ENCODE measurements at regions not wholly inside any gene's neighbourhood (a gene's known extent, or its start where the extent isn't known, plus 50 kb on each side); places are given as distances from the start of the nearest gene placed in this dataset.

DNA sequence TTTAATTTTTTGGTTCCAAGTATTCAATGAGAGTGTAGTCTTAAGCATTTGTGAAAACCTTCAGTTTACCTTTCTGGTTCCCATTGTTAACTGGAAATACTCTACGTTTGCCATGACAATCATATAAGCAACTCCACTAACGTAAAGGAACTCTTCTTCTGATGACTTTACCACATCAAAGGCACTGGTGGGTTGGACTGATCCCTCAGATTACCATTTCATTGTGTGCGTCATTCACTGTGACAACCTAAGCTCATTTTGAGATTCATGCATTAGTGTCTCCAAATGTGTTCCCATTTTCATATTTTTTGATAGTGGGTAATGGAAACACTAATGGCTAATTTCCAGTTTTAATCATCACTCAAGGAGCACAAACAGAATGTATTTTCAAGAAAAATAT, 119.9 kb upstream of the COL1A2 start:
- DNase-seq (ENCODE audit: low read depth) = no peak

DNA sequence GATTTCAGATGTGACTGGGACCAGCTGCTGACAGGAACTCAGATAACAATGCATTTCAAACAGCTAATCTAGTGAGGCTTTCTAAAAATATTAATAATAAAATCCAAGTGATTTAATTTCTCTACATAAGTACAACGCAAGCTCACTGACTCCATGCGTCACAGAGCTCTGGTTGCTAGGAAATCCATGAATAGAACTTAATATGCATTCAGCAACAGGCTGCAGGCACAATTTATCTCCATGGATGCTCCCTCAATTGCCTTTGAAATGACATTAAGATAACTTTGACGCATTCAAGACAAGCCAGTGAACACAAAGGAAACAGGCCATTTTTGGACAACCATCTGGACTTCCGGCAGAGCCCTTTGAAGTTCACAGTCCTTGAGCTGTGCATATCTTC, 118.7 kb upstream of the COL1A2 start:
- DNase-seq (ENCODE audit: low read depth) = no peak

DNA sequence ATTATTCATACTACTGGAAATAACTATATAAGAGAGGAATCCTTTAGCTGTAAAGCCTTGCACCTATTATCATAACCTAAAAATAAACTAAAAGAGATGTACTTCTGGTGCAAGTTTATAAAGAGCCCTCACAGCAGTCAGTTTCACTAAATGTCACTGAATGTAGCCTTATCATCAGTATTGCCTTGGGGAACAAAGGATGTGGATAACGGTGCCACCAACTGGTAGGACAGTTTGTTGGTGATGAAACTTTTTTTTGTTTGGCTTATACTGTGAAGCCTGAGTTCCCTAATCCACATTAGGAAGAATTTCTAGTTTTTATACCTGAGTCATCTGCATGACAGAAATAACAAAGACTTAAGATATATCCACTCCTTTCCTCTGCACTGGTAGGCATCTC, 117.9 kb upstream of the COL1A2 start:
- DNase-seq (ENCODE audit: low read depth) = no peak

DNA sequence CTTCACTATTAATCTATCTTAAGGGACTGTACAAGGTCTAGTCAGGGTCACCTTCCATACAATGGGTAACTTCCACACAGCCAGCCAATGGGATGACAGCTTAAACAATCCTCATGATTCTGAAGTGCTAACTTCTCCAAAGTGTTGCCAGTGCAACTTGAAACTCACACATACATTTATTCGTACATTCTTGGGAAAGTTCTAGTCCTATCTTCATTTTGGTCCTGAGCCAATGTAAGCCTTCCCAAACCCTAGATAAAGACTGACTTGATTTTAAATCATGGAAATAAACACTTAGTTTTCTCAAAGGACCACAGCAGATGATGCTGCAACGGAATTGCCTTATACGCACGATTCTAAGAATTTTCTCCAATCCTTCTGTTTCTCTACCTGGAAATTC, 117.5 kb upstream of the COL1A2 start:
- no peak for DNase-seq (ENCODE audit: low read depth)

DNA sequence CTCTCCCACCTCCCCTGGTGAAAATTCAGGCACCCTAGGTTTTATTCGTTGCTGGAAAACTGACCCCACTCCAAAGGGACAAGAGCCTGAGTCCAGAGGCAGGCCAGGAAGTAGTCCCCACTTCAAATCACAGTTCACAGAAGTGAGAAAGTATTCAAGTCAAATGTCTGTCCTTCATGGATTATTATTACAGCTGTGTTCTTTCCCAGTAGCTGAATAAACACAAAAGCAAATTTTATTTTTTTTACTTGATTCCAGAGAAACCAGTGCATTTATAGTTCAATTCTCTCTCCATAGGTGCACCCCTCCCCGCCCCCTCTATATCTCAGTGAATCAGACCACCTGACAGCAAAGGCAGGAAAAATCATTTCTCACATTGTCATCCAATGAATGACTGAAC, 113.8 kb upstream of the COL1A2 start:
- no peak for DNase-seq (ENCODE audit: low read depth)

DNA sequence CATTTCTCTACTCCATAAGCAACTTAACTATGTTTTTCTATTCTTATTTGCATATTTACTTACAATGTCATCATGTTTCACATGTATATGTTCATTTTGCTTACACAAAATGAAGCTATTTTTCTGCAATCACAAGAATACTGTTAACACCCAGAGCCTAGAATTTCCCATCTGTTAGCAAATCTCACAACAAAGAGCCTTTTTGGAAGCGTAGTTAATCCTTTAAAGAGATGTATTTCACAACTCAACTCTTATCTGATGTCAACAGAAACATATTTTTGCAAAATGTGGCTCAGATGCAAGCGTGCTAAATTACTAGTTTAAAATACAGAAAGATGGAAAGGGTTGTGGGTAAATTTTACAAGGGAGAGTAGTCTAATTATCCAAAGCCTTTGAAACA, 110.6 kb upstream of the COL1A2 start:
- no peak for DNase-seq (ENCODE audit: low read depth)

DNA sequence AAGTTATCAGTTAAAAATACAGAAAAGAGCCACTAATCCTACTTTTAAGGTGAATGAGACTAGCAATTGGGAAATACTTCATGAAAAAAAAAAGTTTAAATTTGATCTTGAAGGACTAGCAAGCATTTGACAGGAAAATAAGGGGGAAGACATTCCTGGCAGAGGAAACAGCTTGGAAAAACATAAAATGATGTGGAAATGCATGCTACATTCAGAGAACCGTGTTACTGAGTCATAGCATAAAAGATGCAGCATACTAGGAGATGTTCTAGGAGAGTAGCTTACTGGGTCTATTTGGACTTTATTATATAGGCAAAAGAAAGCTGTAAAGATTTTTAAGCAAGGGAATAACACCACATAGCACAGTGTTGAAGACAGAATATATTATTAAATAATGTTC, 108.6 kb upstream of the COL1A2 start:
- DNase-seq (ENCODE audit: low read depth) = no peak

DNA sequence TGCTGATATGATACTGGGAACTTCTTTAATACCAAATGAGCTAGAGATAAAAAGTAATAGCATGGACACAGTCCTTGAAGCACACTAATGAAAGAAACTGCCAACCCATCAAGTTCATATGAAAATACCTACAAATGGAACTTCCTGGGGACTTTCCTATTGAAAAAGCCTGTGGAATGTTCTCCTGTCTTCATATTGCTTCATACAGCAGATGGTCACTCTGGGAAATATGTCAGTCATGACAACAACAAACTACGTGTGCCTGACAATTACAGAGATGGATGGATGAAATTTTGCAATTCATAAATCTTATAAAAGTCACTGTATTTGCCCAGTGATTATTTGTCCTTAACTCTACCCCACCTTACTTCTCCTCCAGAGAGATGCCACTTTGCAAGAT, 106.6 kb upstream of the COL1A2 start:
- no peak for DNase-seq (ENCODE audit: low read depth)

DNA sequence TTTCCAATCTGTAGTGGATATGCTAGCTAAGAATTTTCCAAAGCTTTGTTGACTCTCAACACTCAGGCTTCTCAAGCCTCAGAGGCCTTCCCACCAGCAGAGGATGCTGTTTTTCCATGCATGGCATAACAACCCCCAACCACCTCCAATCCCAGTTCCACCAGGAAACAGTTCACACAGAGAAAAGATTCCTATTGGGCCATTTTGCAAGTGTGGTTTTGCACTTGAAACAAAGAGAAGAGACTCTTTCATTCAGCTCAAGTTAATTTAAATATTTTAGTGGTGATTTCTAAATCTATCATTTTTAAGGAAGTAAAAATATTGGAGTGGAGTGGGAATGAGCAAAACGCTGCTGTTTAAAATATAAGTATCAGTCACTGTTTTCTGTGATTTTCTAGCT, 105.6 kb upstream of the COL1A2 start:
- DNase-seq (ENCODE audit: low read depth) = no peak

DNA sequence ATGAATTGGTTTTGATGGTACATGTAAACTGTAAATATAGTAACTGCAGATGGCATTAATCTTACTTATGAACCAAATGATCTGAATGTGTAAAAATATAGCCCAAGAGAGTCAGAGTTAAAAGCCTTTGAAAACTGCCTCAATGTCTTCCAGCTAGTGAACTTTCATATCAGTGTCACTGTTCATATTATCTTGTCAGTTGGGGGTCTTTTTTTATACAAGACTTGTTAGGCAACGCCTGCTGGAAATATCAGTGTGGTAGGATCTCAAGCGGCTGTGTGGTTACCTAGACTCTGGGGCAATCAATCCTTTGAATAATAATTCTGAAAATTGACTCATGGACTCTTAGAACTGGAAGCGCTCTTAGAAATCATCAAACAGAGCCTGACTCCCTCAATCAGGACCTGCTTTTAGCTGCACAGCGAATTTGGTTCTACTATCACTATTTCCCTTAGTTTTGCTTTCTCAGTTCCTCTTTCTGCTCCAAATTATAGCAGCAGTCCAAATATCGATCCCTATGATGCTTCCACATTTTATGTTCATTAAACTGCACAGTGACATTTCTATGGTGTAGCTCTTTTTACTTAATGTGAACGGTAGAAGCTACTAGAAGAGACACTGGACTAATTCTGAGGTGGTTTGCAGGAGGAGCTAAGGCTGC, 100.1 kb upstream of the COL1A2 start:
- DNase-seq (ENCODE audit: low read depth) = no peak

DNA sequence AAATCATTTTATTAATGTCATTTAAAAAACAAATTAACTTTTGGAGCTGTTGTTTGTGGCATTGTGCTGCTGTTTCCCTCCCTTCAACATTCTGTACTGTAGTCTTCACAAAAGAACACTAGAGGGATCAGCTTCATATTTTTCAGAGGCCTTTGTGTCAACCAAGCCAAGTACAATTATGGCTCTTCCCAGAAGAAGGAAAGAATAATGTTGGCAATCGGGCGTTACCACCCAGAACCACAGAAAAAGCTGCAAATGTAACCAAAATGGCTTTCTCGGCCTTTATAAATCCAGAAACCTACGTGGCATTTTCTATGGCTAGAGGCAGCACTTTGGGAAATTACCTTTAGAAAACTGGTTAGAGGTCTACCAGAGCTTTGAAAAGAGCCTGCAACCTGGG, 98.8 kb upstream of the COL1A2 start:
- DNase-seq (ENCODE audit: low read depth) = no peak

DNA sequence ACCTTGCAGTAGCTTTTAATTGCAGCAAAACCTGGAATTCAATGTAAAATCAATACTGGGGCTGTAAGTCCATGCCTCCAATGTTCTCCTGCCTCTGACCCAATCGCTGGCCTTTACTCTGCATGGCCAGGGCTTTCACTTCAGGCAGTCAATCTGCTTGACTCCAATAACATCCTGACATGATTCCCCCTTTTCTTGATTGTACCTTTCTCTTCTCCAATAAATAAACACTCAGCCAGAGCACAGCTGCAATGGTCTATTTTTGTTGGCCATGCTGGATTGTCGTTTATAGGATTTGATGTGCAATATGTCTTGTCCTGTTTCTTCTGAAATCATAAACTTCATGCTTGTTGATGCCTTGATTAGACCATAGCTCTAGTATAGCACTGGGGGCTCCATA, 97.8 kb upstream of the COL1A2 start:
- no peak for DNase-seq (ENCODE audit: low read depth)

DNA sequence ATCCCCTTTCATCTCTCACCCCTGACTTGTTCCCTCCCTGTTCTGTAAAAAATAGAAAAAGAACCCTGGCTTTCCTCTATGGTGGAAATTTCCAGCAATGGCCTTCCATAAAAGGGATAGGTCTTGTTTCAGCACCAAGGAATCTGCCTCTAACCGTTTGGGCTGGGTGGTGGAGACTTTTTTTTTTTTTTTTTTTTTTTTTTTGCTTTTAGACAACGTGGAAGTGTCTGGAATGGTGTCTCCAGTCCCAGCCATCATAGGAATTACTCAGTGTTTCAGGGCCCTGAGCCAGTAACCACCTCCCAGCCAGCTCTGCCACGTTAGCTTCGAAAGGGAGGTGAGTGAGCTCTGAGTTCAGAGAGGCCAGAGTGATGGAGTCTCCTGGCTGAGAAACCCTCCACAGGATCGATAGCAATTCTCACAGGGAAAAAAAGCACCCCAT, 97.3 kb upstream of the COL1A2 start:
- no peak for DNase-seq (ENCODE audit: low read depth)

DNA sequence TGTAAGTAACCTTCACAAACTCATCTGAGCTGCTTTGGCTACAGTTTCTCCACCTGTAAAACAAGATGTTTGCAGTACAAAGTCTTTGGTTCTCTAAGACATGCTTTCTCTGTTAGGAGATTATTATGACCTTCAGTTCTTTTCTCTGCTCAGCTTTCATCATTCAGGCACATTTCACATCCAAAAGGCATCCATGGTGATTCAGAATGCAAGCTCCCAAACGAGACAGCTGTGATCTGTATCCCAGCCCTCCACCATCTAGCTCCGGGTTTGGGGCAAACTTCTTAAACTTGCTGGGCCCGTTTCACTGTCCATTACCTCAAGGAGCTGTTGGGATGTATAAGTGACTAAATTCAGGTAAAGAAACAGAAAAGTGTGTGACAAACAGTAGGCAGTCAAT, 95.8 kb upstream of the COL1A2 start:
- DNase-seq (ENCODE audit: low read depth) = no peak

DNA sequence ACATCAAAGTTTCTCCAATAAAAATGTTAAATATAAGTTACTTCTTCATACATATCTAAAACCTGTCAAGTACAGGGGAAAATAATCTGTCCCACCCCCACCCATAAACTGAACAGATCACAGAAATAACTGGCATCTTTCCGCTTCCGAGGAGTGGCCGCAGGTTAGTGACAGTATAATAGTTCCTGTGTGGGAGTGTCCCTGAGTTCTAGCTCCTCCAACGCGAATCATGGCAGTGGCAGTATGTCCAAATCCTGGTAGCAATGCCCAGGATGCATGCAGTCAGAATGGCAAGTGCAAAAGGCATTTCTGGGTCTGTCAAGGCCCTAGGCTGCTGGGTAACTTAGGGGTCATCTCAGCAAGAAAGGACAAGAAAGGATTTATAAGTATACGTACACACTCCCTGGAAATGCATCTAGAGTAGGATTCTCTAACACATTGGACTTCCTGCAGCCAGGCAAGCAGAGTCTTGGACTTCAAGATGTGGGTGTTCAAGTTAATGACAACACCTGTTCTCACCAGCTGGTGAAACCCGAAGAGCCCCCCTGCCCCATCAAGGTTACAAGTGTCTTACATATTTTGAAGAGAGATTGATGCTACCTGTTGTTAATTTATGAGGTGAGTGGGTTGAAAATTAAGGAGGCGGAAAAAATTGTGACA, 94.4 kb upstream of the COL1A2 start:
- DNase-seq (ENCODE audit: low read depth) = no peak

DNA sequence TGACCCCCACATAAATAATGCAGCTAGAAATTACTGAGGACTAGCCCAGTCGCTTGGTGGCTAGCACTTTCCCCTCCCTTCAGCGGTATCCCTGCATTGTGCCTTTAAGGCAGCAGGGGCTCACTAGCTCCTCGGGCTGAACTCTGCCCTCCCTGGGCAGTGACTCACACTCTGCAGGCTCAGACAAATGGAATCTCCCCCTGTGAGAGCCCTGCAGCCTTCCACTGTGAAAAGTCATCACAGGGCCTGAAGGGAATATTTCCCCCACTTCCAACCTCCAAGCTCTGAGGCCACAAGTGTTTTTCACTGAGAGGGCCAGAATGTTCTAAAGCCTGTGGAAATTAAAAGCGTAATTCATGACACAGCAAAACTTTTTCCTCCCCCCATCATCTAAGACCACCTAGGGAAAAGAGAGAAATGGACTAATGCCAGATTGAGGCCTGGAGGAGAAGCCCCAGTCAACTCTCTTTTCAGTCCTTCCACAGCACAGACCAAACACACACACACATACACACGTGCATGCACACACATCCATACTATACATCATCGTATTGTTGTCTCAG, 93.6 kb upstream of the COL1A2 start:
- DNase-seq (ENCODE audit: low read depth) = no peak

DNA sequence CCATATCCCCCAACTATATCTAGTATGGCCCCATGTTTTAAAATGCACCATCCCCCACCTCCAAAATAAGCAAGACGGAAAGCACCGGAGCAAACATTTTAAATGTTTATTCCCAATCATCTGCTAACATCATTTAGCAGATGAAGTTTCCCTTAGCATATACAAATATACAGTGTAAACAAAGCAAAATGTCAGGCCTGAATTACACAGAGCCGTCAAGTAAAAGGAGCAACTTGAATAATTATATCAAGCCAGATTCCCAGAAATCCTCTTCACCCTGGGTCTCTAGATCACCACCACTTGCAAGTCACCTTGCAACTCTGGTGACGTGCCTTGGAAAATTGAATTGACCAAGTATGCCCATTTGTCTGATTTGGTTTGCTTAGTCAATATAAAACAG, 91.6 kb upstream of the COL1A2 start:
- DNase-seq (ENCODE audit: low read depth) = no peak

DNA sequence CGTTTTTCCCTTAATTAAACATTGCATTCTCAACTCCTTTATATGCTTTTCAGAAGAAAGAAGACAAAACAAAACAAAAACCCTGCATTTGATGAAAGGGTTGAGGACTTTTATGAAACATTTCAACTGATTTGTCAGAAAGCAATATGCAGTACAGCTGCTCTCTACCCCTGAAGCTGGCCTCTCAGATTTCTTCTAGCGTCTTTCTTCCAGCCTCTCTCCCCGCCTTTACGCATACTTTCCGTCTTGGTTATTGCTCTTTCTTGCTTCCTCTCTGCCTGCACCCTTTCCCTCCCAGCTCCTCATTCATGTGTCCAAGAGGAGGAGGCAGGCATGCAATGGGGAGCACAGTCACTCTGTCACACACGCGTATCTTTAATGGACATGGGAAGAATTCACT, 91.0 kb upstream of the COL1A2 start:
- DNase-seq (ENCODE audit: low read depth) = no peak

DNA sequence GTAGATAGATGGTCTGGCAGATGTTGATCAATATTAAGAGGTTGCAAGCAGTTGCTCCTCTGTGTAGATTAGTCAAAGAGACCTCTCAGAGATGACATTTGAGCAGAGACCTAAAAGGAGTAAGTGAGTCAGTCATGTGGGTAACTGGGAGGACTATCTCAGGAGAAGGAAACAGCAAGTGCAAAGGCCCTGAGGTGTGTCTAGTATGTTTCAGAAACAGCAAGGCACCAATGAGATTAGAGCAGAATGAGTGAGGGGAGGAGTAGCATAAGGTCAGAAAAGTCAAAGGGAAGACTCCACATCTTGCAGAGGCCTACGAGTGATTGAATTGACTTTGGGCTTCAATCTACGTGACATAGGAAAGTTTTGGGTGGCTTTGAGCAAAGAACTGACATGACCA, 89.8 kb upstream of the COL1A2 start:
- DNase-seq (ENCODE audit: low read depth) = no peak

DNA sequence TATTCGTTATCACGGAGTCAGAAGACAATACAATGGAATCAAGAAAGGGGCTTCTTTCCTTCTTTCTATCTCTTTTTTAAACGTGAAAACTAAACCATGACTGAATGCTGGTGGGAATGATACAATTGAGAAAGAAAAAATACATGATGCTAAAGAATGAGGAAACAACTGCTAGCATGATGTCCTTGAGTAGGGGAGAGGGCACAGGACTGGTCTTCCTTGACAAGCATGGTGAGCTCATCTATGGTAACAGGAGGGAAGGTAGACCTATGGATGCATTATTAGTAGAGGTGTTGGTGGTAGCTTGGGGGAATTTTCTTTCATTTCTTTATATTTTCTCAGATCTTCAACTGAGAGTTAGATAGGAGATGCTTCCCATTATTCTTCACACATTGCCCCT, 88.9 kb upstream of the COL1A2 start:
- no peak for DNase-seq (ENCODE audit: low read depth)

DNA sequence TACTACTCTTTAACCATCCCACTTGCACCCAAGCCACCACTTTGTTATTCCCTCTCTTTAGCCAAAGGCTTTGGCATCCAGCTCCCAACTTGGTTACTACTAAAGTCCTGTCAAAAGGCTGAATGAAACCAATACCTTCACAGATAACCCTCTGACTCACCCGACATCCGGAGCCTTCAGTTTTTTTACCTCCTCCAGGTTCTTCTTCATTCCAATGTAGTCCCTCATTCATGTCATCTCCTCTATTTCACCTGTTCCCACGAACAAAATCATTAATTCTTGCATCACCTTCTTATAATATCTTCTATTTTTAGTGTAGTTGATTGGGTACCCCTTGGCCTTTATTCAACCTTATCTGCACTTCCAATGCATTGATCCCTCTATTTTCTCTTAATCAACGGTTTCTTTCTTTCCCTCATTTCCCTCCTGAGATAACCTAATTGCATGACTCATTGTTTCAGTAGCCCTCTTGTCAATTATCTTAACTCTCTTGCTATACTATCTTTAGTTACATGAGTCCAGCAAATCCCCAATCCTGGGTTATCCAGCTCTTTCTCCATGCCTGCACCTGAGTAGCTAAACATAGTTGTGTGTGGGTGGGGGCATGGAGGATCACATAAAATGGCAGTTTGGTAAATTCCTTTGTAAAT, 87.2 kb upstream of the COL1A2 start:
- no peak for DNase-seq (ENCODE audit: low read depth)

DNA sequence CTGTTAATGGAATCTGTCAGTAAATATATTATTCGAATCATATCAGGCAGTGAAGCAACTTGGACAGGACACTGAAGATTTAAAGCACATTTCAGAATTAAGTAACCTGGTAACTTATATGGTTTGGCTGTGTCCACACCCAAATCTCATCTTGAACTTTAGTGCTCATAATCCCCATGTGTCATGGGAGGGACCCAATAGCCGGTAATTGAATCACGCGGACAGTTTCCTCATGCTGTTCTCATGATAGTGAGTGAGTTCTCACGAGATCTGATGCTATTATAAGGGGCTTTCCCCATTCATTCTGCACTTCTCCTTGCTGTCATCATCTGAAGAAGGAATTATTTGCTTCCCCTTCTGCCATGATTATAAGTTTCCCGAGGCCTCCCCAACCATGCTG, 83.2 kb upstream of the COL1A2 start:
- no peak for DNase-seq (ENCODE audit: low read depth)

DNA sequence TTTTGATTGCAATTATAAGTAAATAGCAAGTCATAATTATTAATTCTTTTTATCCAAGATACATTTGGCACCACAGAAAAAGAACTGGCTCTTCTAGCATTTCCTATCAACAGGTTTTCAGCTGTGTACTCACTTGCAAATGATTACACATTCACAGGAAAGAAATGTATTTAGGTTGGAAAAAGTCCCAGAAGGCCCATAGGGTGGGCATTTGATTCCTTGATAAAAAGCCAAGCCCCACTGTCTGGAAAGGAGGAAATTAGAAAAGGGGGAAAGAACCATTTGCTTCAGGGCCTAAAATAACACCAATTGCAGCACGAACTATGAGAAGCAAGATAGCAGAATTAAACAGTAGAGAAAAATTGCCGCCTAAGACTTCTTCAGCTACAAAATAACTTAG, 80.8 kb upstream of the COL1A2 start:
- DNase-seq (ENCODE audit: low read depth) = no peak
